ENCODE measurements at regions not wholly inside any gene's neighbourhood (a gene's known extent, or its start where the extent isn't known, plus 50 kb on each side); places are given as distances from the start of the nearest gene placed in this dataset.

DNA sequence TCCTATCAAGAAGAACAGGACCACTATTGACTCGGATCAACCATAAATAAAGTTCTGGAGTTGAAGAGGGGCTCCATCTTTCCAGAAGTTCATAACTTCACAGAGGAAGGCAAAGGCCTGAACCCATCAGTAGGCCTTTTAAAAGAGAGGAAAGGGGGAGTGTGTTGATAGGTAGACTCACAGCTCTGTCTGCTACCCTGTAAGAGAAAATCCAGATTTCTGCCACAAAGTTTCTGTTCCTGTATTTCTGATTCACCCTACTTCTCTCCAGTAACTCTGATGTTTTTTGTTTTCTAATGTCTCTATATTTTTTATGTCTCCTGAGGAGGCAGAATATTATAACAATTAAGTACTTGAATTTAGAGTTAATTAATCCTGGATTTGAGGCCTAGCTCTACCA lies 564.0 kb downstream of the TNS1 start:
- H3K4me3 Mint-ChIP-seq (ENCODE audit: unreplicated experiment), result no peak overlapping the region
- no peaks in the 10 kb centered on the region for H4K20me1 ChIP-seq (ENCODE audit: insufficient read depth, low read length)
- H3K4me1 ChIP-seq (ENCODE audit: insufficient read depth, low read length), result peaks cover 7% of the 10 kb centered on the region
- H2AFZ ChIP-seq (ENCODE audit: low read depth, low read length), result no peak overlapping the region
- no peak overlapping the region for H3K4me3 ChIP-seq (ENCODE audit: insufficient read depth, low read depth, low read length)
- H3K27ac Mint-ChIP-seq (ENCODE audit: unreplicated experiment), result no peak overlapping the region
- H3K27ac ChIP-seq (ENCODE audit: low read depth, low read length), result no peak overlapping the region
- H3K4me1 Mint-ChIP-seq (ENCODE audit: low read depth, unreplicated experiment), result peaks cover 28% of the 10 kb centered on the region
- TF ChIP-seq, protein P1, sequence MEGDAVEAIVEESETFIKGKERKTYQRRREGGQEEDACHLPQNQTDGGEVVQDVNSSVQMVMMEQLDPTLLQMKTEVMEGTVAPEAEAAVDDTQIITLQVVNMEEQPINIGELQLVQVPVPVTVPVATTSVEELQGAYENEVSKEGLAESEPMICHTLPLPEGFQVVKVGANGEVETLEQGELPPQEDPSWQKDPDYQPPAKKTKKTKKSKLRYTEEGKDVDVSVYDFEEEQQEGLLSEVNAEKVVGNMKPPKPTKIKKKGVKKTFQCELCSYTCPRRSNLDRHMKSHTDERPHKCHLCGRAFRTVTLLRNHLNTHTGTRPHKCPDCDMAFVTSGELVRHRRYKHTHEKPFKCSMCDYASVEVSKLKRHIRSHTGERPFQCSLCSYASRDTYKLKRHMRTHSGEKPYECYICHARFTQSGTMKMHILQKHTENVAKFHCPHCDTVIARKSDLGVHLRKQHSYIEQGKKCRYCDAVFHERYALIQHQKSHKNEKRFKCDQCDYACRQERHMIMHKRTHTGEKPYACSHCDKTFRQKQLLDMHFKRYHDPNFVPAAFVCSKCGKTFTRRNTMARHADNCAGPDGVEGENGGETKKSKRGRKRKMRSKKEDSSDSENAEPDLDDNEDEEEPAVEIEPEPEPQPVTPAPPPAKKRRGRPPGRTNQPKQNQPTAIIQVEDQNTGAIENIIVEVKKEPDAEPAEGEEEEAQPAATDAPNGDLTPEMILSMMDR (IDR thresholded peaks at IDR 0.05; ENCODE audit: insufficient read depth, low read depth, low read length), result no peak
- TF ChIP-seq EZH2 (IDR thresholded peaks at IDR 0.05; ENCODE audit: insufficient read depth, low read length), result no peak
- H3K79me2 ChIP-seq (ENCODE audit: insufficient read depth, low read length), result no peaks in the 10 kb centered on the region
- FAIRE-seq (no peak), DNase-seq (ENCODE audit: low read depth) (no peak)
- H3K4me2 ChIP-seq (ENCODE audit: low read length), result no peak overlapping the region
- no peaks in the 10 kb centered on the region for H3K27me3 ChIP-seq (ENCODE audit: insufficient read depth, low read length)
- no peaks in the 10 kb centered on the region for H3K9me3 ChIP-seq (ENCODE audit: insufficient read depth, low read depth, low read length)
- H3K9ac ChIP-seq (ENCODE audit: low read length), result no peak overlapping the region
- no peaks in the 10 kb centered on the region for H3K36me3 Mint-ChIP-seq (ENCODE audit: low read depth, unreplicated experiment)
- H3K9me3 Mint-ChIP-seq (ENCODE audit: unreplicated experiment), result no peaks in the 10 kb centered on the region
- no peaks in the 10 kb centered on the region for H3K36me3 ChIP-seq (ENCODE audit: insufficient read depth, low read length)
- no peaks in the 10 kb centered on the region for H3K27me3 Mint-ChIP-seq (ENCODE audit: low read depth, unreplicated experiment)

DNA sequence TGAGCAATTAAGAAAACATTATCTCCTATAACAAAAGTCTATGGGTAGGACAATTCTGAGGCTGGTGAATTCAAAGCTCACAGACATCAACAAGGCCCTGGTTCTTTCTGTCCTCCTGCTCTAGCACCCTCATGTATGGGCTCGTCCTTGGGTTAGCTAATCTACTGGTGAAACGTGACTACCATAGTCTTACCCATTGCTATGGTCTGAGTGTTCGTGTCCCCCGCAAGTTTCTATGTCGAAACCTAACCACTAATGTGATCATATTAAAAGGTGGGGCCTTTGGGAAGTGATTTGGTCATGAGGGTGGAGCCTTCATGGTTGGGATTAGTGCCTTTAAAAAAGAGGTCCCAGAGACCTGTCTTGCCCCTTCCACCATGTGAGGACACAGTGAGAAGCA lies 564.7 kb downstream of the TNS1 start:
- TF ChIP-seq, protein P1 (IDR thresholded peaks at IDR 0.05; ENCODE audit: insufficient read depth, low read depth, low read length), result no peak
- no peak for TF ChIP-seq EZH2 (IDR thresholded peaks at IDR 0.05; ENCODE audit: insufficient read depth, low read length)
- no peaks in the 10 kb centered on the region for H3K27me3 Mint-ChIP-seq (ENCODE audit: low read depth, unreplicated experiment)
- no peaks in the 10 kb centered on the region for H3K36me3 Mint-ChIP-seq (ENCODE audit: low read depth, unreplicated experiment)

DNA sequence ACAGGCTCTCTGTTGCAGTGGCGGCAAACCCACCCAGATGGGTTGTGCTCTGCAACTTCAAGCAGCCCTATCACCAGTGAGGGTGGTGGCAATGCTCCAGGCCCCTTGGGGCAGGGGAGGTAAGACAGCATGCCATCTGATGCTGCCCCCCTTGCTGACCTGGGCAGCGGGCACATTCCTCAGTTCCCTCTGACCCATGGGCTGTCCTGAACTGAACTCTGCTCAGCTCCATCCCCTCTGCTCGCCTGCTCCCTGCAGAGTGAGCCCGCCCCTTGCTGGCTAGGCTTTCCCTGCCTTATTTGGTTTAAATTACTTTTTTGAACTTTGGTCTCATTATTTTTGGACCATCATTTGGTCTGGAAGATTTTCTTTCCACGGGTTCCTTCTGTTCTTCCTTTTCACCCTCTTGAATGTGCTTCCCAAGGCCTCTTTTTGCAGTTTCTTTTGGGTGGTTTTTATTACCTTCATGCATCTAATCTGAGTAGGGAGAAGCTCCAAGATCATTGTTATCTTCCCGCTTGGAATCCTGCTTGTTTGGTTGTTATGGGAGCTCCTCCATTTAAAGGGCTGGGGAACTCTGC lies 565.4 kb downstream of the TNS1 start:
- Mint-ChIP-seq H3K36me3 (ENCODE audit: low read depth, unreplicated experiment) (no peaks in the 10 kb centered on the region), H3K4me3 (ENCODE audit: unreplicated experiment) (no peak overlapping the region), H3K4me1 (ENCODE audit: low read depth, unreplicated experiment) (peaks cover 40% of the 10 kb centered on the region), H3K27ac (ENCODE audit: unreplicated experiment) (no peak overlapping the region), H3K9me3 (ENCODE audit: unreplicated experiment) (no peaks in the 10 kb centered on the region), H3K27me3 (ENCODE audit: low read depth, unreplicated experiment) (no peaks in the 10 kb centered on the region)
- Histone ChIP-seq H3K4me2 (ENCODE audit: low read length) (no peak overlapping the region), H2AFZ (ENCODE audit: low read depth, low read length) (no peak overlapping the region), H3K9me3 (ENCODE audit: insufficient read depth, low read depth, low read length) (no peaks in the 10 kb centered on the region), H4K20me1 (ENCODE audit: insufficient read depth, low read length) (no peaks in the 10 kb centered on the region), H3K27me3 (ENCODE audit: insufficient read depth, low read length) (no peaks in the 10 kb centered on the region), H3K4me3 (ENCODE audit: insufficient read depth, low read depth, low read length) (no peak overlapping the region), H3K9ac (ENCODE audit: low read length) (no peak overlapping the region), H3K36me3 (ENCODE audit: insufficient read depth, low read length) (no peaks in the 10 kb centered on the region), H3K27ac (ENCODE audit: low read depth, low read length) (no peak overlapping the region), H3K79me2 (ENCODE audit: insufficient read depth, low read length) (no peaks in the 10 kb centered on the region), H3K4me1 (ENCODE audit: insufficient read depth, low read length) (peaks cover 7% of the 10 kb centered on the region)
- FAIRE-seq (no peak), DNase-seq (ENCODE audit: low read depth) (no peak)
- TF ChIP-seq, protein P1 (IDR thresholded peaks at IDR 0.05; ENCODE audit: insufficient read depth, low read depth, low read length), result no peak
- no peak for TF ChIP-seq EZH2 (IDR thresholded peaks at IDR 0.05; ENCODE audit: insufficient read depth, low read length)

More for the DNA sequence above, 564.7 kb downstream of the TNS1 start:
- H3K4me2 ChIP-seq (ENCODE audit: low read length), result no peak overlapping the region
- no peak overlapping the region for H3K4me3 Mint-ChIP-seq (ENCODE audit: unreplicated experiment)
- H3K4me1 ChIP-seq (ENCODE audit: insufficient read depth, low read length), result peaks cover 7% of the 10 kb centered on the region
- no peaks in the 10 kb centered on the region for H3K27me3 ChIP-seq (ENCODE audit: insufficient read depth, low read length)
- FAIRE-seq, result no peak
- no peaks in the 10 kb centered on the region for H3K9me3 ChIP-seq (ENCODE audit: insufficient read depth, low read depth, low read length)
- no peak overlapping the region for H3K9ac ChIP-seq (ENCODE audit: low read length)
- H3K9me3 Mint-ChIP-seq (ENCODE audit: unreplicated experiment), result no peaks in the 10 kb centered on the region
- H3K4me1 Mint-ChIP-seq (ENCODE audit: low read depth, unreplicated experiment), result peaks cover 34% of the 10 kb centered on the region
- no peak for DNase-seq (ENCODE audit: low read depth)
- H2AFZ ChIP-seq (ENCODE audit: low read depth, low read length), result no peak overlapping the region
- no peaks in the 10 kb centered on the region for H3K79me2 ChIP-seq (ENCODE audit: insufficient read depth, low read length)
- no peaks in the 10 kb centered on the region for H4K20me1 ChIP-seq (ENCODE audit: insufficient read depth, low read length)
- H3K36me3 ChIP-seq (ENCODE audit: insufficient read depth, low read length), result no peaks in the 10 kb centered on the region
- no peak overlapping the region for H3K27ac Mint-ChIP-seq (ENCODE audit: unreplicated experiment)
- no peak overlapping the region for H3K27ac ChIP-seq (ENCODE audit: low read depth, low read length)
- H3K4me3 ChIP-seq (ENCODE audit: insufficient read depth, low read depth, low read length), result no peak overlapping the region
